Esophagus muscularis mucosa (tissue), 4 donors: ENCODE measurements at regions not wholly inside any gene's neighbourhood (a gene's known extent, or its start where the extent isn't known, plus 50 kb on each side); places are given as distances from the start of the nearest gene placed in this dataset.
"Not testable (repeated sequence)": the region's sequence is repeated elsewhere in the genome, so short reads cannot be mapped to it uniquely, and the experiment has no call there.

Experiments used
- DNase-seq: peaks from one replicate; pipeline ENCODE4 v3.0.0-alpha.2; 2017; ENCODE audit errors: extremely low spot score
- H3K27ac ChIP-seq, 4 donors: fragments of 200-600 bp; sonication (generic); replicated peaks in 1 of 4; 1 replicate in 3 of 4; 2 replicates in 1 of 4; pipeline ENCODE4 v1.5.1; 2016 to 2019; ENCODE audit warnings: mild to moderate bottlenecking in 1 of 4
- H3K27me3 ChIP-seq, 4 donors: fragments of 200-600 bp; sonication (generic); one replicate each; pipeline versions ENCODE4 v1.5.1 to v1.6.0; 2016 to 2019
- H3K36me3 ChIP-seq, 4 donors: fragments of 200-600 bp; sonication (generic); one replicate each; pipeline ENCODE4 v1.5.1; 2016 to 2019
- H3K4me1 ChIP-seq, 4 donors: fragments of 200-600 bp; sonication (generic); one replicate each; pipeline ENCODE4 v1.5.1; 2016 to 2019
- H3K4me3 ChIP-seq, 4 donors: fragments of 200-600 bp; sonication (generic); 1 replicate in 2 of 4; 2 replicates in 2 of 4; pipeline ENCODE4 v1.5.1; 2016 to 2019; ENCODE audit warnings: mild to moderate bottlenecking in 4 of 4, moderate library complexity in 1 of 4
- H3K9me3 ChIP-seq, 4 donors: fragments of 200-600 bp; sonication (generic); 1 replicate in 3 of 4; 2 replicates in 1 of 4; pipeline ENCODE4 v1.5.1; 2016 to 2019
- EP300 ChIP-seq: sonication (generic); formaldehyde crosslinking; IDR thresholded peaks from one replicate; pipeline ENCODE4 v1.6.1; 2017; ENCODE audit warnings: antibody characterized with exemption
- POLR2A ChIP-seq: fragments of 450-650 bp; IDR thresholded peaks from one replicate; pipeline ENCODE4 v1.6.1; 2017; ENCODE audit warnings: antibody characterized with exemption, moderate library complexity, mild to moderate bottlenecking, low read depth
- POLR2AphosphoS5 ChIP-seq, 2 donors: sonication (generic); formaldehyde crosslinking; IDR thresholded peaks; one replicate each; pipeline ENCODE4 v1.6.1; 2017; ENCODE audit warnings: antibody characterized with exemption in 2 of 2
- WGBS: methylation state at CpG from one replicate; pipeline ENCODE4 v1.1.5; 2018; 5-methylcytosine and 5-hydroxymethylcytosine counted together
- intact Hi-C: fragments of 100-400 bp; cut with DNase I; formaldehyde crosslinking; loops from one replicate; pipeline ENCODE4 v1.15.1; 2023
- TF ChIP-seq, protein P1 (sequence below), 3 experiments: fragments of 200-600 bp in 2 of 3; fragments of 450-650 bp in 1 of 3; sonication (generic) in 2 of 3; IDR thresholded peaks; one replicate each; pipeline ENCODE4 v1.5.1; 2017 to 2019; ENCODE audit warnings: antibody characterized with exemption in 3 of 3, mild to moderate bottlenecking in 2 of 3, moderate library complexity in 1 of 3

GRCh38 chr3:155995525-155996370 lies 124.6 kb upstream of the KCNAB1 start:
- WGBS: 63% methylated on average over 8 of the region's 8 CpGs
- DNase-seq: no peak
- Histone ChIP-seq H3K4me1 (peaks cover 0 to 7% (median 4%) of the 10 kb centered on the region in 4 donors), H3K27me3 (no peaks in the 10 kb centered on the region), H3K36me3 (no peaks in the 10 kb centered on the region), H3K4me3 (no peak overlapping the region), H3K27ac (no peak overlapping the region), H3K9me3 (no peaks in the 10 kb centered on the region)
- TF ChIP-seq POLR2AphosphoS5 (IDR thresholded peaks at IDR 0.05) (no peak), EP300 (no peak), POLR2A (no peak)
- TF ChIP-seq, protein P1, sequence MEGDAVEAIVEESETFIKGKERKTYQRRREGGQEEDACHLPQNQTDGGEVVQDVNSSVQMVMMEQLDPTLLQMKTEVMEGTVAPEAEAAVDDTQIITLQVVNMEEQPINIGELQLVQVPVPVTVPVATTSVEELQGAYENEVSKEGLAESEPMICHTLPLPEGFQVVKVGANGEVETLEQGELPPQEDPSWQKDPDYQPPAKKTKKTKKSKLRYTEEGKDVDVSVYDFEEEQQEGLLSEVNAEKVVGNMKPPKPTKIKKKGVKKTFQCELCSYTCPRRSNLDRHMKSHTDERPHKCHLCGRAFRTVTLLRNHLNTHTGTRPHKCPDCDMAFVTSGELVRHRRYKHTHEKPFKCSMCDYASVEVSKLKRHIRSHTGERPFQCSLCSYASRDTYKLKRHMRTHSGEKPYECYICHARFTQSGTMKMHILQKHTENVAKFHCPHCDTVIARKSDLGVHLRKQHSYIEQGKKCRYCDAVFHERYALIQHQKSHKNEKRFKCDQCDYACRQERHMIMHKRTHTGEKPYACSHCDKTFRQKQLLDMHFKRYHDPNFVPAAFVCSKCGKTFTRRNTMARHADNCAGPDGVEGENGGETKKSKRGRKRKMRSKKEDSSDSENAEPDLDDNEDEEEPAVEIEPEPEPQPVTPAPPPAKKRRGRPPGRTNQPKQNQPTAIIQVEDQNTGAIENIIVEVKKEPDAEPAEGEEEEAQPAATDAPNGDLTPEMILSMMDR (IDR thresholded peaks at IDR 0.05): peak; percentile 21 to 43 (median 27)
- intact Hi-C loops: no loop called here

DNA sequence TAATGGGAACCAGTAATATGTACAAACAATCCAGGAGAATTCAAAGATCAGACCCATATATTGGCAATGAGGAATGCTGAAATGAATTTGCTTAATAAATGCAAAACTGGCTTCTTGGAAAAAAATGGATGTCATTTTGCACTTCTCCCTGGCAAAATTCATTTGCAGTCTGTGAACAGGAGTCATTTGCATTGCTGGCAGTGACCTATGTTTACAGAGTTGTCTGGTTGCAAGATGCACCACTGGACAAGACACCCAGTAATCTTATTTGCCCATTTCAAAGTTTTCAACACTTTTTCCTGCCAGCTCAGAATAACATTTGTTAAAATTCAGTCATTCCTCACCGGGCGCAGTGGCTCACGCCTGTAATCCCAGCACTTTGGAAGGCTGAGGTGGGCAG lies 123.5 kb upstream of the KCNAB1 start:
- intact Hi-C loops: no loop called here
- Histone ChIP-seq H3K27me3 (no peaks in the 10 kb centered on the region), H3K9me3 (no peaks in the 10 kb centered on the region), H3K4me1 (peaks cover 0 to 4% (median 2%) of the 10 kb centered on the region in 4 donors), H3K27ac (no peak overlapping the region), H3K36me3 (no peaks in the 10 kb centered on the region), H3K4me3 (no peak overlapping the region)
- no peak for DNase-seq
- 89% methylated on average over 3 of the region's 3 CpGs for WGBS
- no peak for TF ChIP-seq EP300
- TF ChIP-seq POLR2AphosphoS5 (IDR thresholded peaks at IDR 0.05): no peak
- TF ChIP-seq, protein P1 (IDR thresholded peaks at IDR 0.05): no peak
- TF ChIP-seq POLR2A: no peak

GRCh38 chr3:155998173-155998572 lies 122.2 kb upstream of the KCNAB1 start:
- H3K36me3 ChIP-seq, DNase-seq, H3K9me3 ChIP-seq, intact Hi-C loops, H3K4me3 ChIP-seq, H3K27ac ChIP-seq, H3K27me3 ChIP-seq, H3K4me1 ChIP-seq: not testable (repeated sequence)
- 97% methylated on average over 3 of the region's 3 CpGs for WGBS

DNA sequence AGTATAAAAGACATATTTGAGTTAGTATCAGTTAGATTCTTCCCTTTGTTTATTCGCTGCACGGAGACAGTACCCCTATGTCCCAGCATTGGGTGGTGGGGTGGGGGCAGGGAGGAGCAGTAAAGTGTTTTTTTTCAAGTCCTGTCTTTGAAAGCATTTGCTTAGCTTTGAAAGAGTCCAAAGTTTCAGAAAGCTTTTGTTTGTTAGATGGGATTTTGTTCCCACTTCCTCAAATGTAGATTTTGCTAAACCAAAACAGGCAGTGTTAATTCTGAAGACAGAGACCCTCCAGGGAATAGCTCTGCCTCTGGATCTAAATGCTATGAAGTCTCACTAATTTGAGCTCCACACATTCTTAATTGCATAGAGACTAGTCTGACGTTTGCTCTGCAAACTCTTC lies 114.6 kb upstream of the KCNAB1 start:
- Histone ChIP-seq H3K4me3 (no peak overlapping the region), H3K36me3 (no peaks in the 10 kb centered on the region), H3K9me3 (no peaks in the 10 kb centered on the region), H3K27ac (no peak overlapping the region), H3K4me1 (no peaks in the 10 kb centered on the region), H3K27me3 (no peaks in the 10 kb centered on the region)
- intact Hi-C loops: no loop called here
- TF ChIP-seq, protein P1 (IDR thresholded peaks at IDR 0.05): no peak
- TF ChIP-seq EP300 (no peak), POLR2A (no peak), POLR2AphosphoS5 (IDR thresholded peaks at IDR 0.05) (no peak)
- no peak for DNase-seq
- WGBS: 48% methylated on average over 3 of the region's 3 CpGs

- Histone ChIP-seq H3K27me3 (no peaks in the 10 kb centered on the region), H3K9me3 (no peaks in the 10 kb centered on the region), H3K4me3 (no peak overlapping the region), H3K4me1 (no peaks in the 10 kb centered on the region), H3K27ac (no peak overlapping the region), H3K36me3 (no peaks in the 10 kb centered on the region)
- intact Hi-C loops: no loop called here
- WGBS: 50% methylated on average over 3 of the region's 3 CpGs
- no peak for DNase-seq
- no peak for TF ChIP-seq EP300
- TF ChIP-seq, protein P1 (IDR thresholded peaks at IDR 0.05): peak in 1 of 3 experiments; percentile 16
Measured at GRCh38 chr3:156010829-156011228, 109.5 kb upstream of the KCNAB1 start.
